SW480 (cell line): ENCODE measurements at regions not wholly inside any gene's neighbourhood (a gene's known extent, or its start where the extent isn't known, plus 50 kb on each side); places are given as distances from the start of the nearest gene placed in this dataset.

Source experiments
- DNase-seq: peaks from one replicate; pipeline ENCODE4 v3.0.0-alpha.2; 2016; ENCODE audit warnings: low spot score

DNA sequence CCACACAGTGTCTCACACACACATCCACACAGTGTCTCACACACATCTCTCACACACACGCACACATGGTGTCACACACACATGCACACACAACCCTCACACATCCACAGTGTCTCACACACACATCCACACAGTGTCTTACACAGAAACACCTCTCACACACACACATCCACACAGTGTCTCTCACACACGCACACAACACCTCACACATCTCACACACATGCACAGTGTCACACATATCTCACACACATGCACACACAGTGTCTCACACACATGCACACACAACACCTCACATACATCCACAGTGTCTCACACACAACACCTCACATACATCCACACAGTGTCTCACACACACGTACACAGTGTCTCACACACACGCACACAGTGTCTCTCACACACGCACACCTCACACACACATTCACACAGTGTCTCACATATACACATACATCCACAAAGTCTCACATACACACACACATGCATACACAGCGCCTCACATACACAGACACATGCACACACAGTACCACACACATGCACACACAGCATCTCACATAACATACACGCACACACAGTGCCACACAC, 473.9 kb upstream of the HS6ST1 start:
- no peak for DNase-seq

DNA sequence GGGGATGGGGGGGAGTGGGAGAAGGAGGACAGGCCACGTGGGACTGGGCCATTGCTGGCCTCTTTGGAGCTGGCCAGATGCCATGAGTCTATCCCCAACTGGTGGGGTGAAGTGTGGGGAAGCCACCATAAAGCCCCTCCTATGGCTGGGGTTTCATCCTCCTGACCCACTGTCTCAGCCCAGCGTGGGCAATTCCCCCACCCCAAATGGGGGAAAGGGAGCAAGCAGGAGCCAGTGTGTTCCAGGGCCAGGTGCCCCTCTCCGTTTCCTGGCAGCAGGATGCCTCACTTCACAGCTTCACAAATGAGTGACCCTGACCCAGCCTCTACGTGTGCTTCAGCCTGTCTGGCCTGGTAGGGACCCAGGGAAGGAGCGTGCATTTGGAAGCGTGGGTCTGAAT, 474.7 kb upstream of the HS6ST1 start:
- no peak for DNase-seq

- DNase-seq: no peak
Measured at GRCh38 chr2:128794285-128794684, 475.6 kb upstream of the HS6ST1 start.

GRCh38 chr2:128796321-128796720, 477.7 kb upstream of the HS6ST1 start:
- DNase-seq: no peak

GRCh38 chr2:128797092-128797491, 478.4 kb upstream of the HS6ST1 start:
- no peak for DNase-seq

- DNase-seq: no peak
Measured at GRCh38 chr2:128797533-128797932, 478.9 kb upstream of the HS6ST1 start.

- no peak for DNase-seq
Measured at GRCh38 chr2:128797937-128798336, 479.3 kb upstream of the HS6ST1 start.

DNA sequence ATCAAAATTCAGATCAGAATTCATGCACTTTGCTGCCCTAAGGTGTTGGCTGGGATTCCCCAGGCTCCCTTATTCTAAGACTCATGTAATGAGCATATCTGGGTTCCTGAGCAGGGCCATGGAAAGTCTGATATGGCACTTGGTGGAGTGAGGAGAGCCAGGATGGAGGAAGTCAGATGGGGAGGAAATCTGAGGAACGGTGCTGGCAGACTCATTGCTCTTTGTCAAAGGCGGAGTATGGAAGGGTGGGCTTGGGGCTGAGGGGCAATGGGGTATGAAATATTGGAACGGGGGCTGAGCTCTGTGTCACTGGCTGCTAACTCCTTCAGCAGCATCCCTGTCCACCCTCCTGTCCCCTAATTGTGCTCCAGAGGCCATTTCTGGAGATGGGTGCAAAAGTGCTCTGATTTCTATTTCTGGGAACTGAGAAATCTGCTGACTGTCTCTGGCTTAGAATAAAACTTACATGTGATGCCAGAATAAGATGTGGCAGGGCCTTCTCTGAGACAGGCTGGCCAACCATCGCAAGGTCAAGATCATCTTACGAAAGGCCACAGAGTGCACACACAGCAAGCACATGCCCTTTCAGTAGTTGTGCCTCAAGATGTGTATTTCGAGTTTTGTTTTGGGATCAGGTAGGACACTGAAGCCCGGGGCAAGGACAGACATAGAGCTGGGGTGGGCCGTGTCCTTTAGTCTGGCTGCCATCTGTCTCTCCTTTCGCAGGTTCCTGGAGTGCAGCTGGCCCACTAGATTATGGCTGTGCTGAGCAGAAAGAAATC, 480.0 kb upstream of the HS6ST1 start:
- DNase-seq: no peak

DNA sequence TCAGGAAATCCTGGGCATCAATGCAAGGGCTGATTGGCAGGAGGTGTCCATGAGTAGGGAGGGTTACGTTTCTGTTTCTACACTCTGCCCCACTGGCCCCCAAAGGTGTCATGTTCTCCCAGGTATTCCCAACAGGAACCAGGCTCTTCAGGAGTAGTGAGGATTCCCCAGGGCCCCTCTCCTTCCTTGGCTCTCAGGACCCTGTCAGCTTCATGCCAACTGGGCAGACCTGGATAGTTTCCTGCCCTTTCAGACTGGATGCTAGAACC, 480.6 kb upstream of the HS6ST1 start:
- DNase-seq: no peak

DNA sequence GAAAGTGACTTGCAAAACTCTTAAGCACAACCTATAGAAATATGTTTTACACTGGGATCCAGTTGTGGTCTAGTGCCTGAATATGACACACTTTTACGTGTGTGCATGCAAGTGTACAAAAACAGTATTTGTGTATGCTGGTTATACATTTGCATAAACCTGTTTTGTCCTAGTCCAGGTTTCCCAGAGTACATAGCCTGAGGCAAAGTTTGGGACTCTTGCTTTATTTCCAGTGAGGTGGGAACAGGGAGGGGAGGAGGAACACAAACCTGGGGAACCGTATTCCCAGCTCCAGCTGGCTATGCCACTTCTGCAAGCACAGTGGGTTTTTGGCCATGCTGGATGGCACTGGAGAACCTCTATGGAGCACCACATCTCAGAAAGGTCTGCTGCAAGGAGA, 481.1 kb upstream of the HS6ST1 start:
- no peak for DNase-seq

GRCh38 chr2:128801576-128801975, 482.9 kb upstream of the HS6ST1 start:
- no peak for DNase-seq

- no peak for DNase-seq
Measured at GRCh38 chr2:128803222-128803621, 484.6 kb upstream of the HS6ST1 start.

DNA sequence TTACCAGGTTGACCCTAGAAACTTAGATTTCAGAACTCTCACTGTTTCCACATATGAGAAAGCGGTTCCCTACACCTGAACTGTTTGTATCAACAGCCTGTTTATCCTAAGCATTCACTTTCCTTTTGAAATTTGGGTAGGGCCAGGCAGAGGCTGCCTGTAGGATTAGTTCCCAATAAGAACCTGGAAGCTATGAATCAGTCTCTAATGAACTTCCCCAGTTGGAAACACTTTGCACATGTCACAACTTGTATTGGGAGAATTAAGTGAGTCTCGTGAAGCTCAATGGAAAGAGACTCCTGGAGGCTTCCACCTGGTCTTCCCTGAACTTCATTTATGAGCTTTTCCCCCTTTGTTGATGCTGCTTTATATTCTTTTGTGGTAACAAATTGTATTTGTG, 486.6 kb upstream of the HS6ST1 start:
- no peak for DNase-seq

DNA sequence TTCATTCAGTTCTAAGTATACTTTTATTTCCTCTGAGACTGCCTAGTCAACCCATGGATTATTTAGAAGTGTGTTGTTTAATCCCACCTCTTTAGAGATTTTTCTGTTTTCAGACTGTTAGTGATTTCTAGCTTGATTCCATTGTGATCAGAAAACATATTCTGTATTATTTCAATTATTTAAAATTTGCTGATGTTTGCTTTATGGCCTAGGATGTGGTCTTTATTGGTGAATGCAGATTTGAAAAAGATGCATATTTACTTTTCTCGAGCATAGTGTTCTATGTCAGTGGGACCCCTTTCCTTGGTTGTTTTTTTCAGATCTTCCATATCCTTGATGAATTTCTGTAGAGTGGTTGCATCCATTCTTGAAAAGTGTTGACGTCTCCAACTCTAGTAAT, 487.2 kb upstream of the HS6ST1 start:
- DNase-seq: no peak

DNA sequence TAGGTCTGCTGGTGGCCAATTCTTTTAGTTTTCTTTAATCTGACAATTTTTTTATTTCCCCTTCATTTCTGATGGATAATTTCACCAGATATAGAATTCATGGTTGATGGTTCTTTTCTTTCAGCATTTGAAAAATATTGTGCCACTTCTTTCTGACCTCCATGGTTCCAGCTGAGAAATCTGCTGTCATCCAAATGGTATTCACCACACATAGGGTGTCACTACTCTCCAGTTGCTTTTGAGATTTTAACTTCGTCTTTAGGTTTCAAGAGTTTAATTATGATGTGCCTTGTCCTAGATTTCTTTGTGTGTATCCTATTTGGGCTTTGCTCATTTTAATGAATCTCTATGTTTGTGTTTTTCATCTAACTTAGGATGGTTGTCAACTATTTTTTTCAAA, 488.6 kb upstream of the HS6ST1 start:
- no peak for DNase-seq

- no peak for DNase-seq
Measured at GRCh38 chr2:128808462-128809258, 490.0 kb upstream of the HS6ST1 start.

- DNase-seq: no peak
Measured at GRCh38 chr2:128809259-128809636, 490.6 kb upstream of the HS6ST1 start.

DNA sequence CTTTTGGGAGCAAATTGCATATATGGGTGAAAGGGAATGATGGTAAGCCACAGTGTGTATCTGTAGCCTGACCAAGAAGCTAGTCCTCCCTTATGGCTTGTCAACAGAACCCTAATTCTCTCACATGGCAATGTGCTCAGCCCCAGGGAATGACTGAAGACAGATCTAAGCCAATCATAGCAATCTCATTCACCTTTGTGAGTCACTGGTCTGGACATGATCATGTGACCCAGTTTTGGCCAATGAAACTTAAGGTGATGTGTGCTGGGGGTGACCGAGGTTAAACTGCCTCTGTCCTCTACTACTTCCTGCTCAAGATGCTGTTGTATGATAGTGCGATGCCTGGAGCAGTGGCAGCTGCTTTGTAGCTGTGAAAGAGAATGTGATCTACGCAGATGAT, 491.2 kb upstream of the HS6ST1 start:
- DNase-seq: no peak

DNA sequence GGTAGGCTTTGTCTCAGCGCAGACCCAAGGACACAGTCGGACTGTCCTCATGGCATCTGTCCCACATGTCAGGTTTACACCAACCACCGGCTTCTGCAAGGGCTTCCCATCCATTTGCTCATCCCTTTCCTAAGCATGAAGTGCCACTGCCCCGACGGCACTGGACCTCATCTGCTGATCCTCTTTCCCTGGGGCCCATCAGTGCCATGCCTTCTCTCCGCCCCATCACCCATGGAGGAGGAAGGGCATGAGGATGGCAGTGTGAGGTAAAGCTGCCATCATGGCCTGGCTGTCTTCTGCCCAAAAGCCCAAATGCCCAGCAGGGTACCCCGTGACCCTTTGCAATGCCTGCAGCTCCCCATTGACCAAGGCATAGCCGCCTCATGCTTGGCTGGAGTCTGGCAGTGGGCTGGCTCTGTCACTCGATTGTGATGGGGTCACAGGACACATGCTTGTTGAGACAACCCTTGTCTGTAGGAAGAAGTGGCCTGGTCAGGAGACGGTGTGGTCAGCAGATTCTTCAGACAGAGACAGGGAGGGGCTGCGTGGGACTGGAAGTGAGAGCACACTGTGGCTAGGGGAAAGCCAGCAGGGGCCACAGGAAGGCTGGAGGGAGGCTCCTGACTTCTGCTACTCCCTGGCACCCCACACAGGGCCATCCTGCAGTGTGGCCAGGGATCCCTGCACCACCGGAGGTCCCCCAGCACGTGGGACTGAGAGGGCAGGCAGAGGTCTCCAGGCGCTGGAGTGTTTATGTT, 493.7 kb upstream of the HS6ST1 start:
- no peak for DNase-seq

DNA sequence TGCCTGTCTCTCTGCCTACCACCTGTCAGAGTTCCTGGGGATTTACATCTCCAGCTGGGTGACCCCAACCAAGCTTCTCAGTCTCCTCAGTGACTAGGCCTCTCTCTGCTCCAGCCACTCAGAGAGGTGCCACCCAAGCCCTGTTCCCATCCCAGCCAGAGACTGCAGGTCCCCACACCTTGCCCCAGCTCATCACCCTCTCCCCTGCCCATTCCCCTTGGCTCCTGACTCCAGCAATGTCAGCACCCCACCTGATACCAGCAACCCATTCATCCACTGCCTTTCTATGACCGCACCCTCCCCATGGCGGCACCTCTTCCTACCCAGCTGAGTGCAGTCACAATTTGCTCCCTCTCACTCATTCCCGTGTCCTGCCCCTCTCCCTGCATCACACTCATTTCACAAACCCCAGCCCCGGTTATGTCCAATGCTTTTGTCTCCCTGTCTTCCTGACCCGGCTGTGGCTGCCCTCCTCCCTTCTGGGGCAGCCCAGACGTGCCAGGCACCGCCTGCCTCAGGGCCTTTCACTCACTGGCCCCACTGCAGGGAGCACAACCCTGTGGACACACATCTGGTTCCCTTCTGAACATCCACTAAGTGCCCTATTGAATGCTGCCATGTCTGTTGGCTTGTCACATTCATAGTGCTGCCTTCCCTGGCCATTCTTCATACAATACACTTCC, 494.8 kb upstream of the HS6ST1 start:
- DNase-seq: no peak

GRCh38 chr2:128815248-128815647, 496.6 kb upstream of the HS6ST1 start:
- no peak for DNase-seq

GRCh38 chr2:128817171-128817570, 498.5 kb upstream of the HS6ST1 start:
- DNase-seq: no peak
